Ovary (tissue), 3 donors: ENCODE measurements at regions not wholly inside any gene's neighbourhood (a gene's known extent, or its start where the extent isn't known, plus 50 kb on each side); places are given as distances from the start of the nearest gene placed in this dataset.

Experiments
- CTCF ChIP-seq, 3 donors: fragments of 450-650 bp in 2 of 3; fragments of 200-600 bp in 1 of 3; IDR thresholded peaks; one replicate each; pipeline versions ENCODE4 v1.5.1 to v1.8.0; 2016 to 2022; ENCODE audit warnings: antibody characterized with exemption in 3 of 3, mild to moderate bottlenecking in 1 of 3
- POLR2A ChIP-seq: fragments of 450-650 bp; IDR thresholded peaks from one replicate; pipeline ENCODE4 v1.6.1; 2017; ENCODE audit warnings: antibody characterized with exemption, mild to moderate bottlenecking, moderate library complexity
- donor health status: DM: no; HTN: no; CAD: no.

- TF ChIP-seq CTCF (IDR thresholded peaks at IDR 0.05) = no peak
- TF ChIP-seq POLR2A = no peak
Measured at GRCh38 chr2:144124882-144125281, 395.0 kb downstream of the ZEB2 start.
